IMR-90 (cell line): ENCODE measurements at regions not wholly inside any gene's neighbourhood (a gene's known extent, or its start where the extent isn't known, plus 50 kb on each side); places are given as distances from the start of the nearest gene placed in this dataset.

Experiments used
- ATAC-seq: fragments of 200-7000 bp; cut with Tn5 transposase; 2 replicates; pipeline ENCODE4 v1.9.1; 2020; ENCODE audit warnings: low read depth, mild to moderate bottlenecking, moderate library complexity
- BruUV-seq: library from RNA; stranded (reverse); fragments of 400-500 nt; replicated peaks from 2 replicates; lab custom pipeline; 2021; lab: Mats Ljungman, UMichigan
- CTCF ChIA-PET: fragments of 300-600 bp; formaldehyde crosslinking; extraction: SDS; loops from one replicate; lab custom pipeline; 2021; ENCODE audit warnings: antibody characterized with exemption; lab: Yijun Ruan, JAX
- POLR2A ChIA-PET: fragments of 300-600 bp; sonication (Branson Sonifier 250); formaldehyde crosslinking; loops from one replicate; lab custom pipeline; 2022; ENCODE audit warnings: antibody characterized with exemption; ENCODE audit not compliant: unreplicated experiment; lab: Charles Lee
- DNase-seq: peaks from one replicate; pipeline ENCODE4 v3.0.0; 2013
- H2AFZ ChIP-seq: replicated peaks from 2 replicates; pipeline ENCODE3; 2013; ENCODE audit warnings: low read length, mild to moderate bottlenecking; ENCODE audit not compliant: poor library complexity
- H2AK5ac ChIP-seq: 2 replicates; pipeline ENCODE4 v1.6.1; 2013; ENCODE audit warnings: low read depth, low read length, inconsistent platforms
- H2AK9ac ChIP-seq: replicated peaks from 2 replicates; pipeline ENCODE3; 2013; ENCODE audit warnings: mild to moderate bottlenecking, low read depth, low read length, moderate library complexity; ENCODE audit not compliant: poor library complexity
- H2BK120ac ChIP-seq: 2 replicates; pipeline ENCODE4 v1.6.1; 2013; ENCODE audit warnings: low read depth, low read length, inconsistent platforms
- H2BK15ac ChIP-seq: 3 replicates; pipeline ENCODE4 v1.6.1; 2013; ENCODE audit warnings: low read depth, low read length, inconsistent platforms
- H2BK20ac ChIP-seq: 2 replicates; pipeline ENCODE4 v1.6.1; 2013; ENCODE audit warnings: low read depth, mild to moderate bottlenecking, inconsistent platforms, low read length, moderate library complexity
- H2BK5ac ChIP-seq: 2 replicates; pipeline ENCODE4 v1.6.1; 2013; ENCODE audit warnings: mild to moderate bottlenecking, low read depth, low read length, inconsistent platforms; ENCODE audit not compliant: poor library complexity, severe bottlenecking
- H3K14ac ChIP-seq: replicated peaks from 2 replicates; pipeline ENCODE4 v1.6.1; 2013; ENCODE audit warnings: low read depth, low read length, inconsistent platforms
- H3K18ac ChIP-seq: 2 replicates; pipeline ENCODE4 v1.6.1; 2013; ENCODE audit warnings: low read depth, low read length, control low read depth
- H3K23ac ChIP-seq: 2 replicates; pipeline ENCODE4 v1.6.1; 2013; ENCODE audit warnings: low read depth, low read length, inconsistent platforms
- H3K27ac ChIP-seq: 2 replicates; pipeline ENCODE4 v1.5.1; 2013; ENCODE audit warnings: mild to moderate bottlenecking, control low read depth, low read length; ENCODE audit not compliant: insufficient read depth
- H3K27me3 ChIP-seq: 2 replicates; pipeline ENCODE4 v1.6.1; 2013; ENCODE audit warnings: low read length; ENCODE audit not compliant: control insufficient read depth, insufficient read depth
- H3K36me3 ChIP-seq: 2 replicates; pipeline ENCODE4 v1.6.1; 2013; ENCODE audit warnings: low read length, mixed read lengths; ENCODE audit not compliant: control insufficient read depth, insufficient read depth
- H3K4ac ChIP-seq: 2 replicates; pipeline ENCODE4 v1.6.1; 2013; ENCODE audit warnings: low read depth, low read length, inconsistent platforms
- H3K4me1 ChIP-seq: 2 replicates; pipeline ENCODE4 v1.6.1; 2013; ENCODE audit warnings: low read length, mixed read lengths; ENCODE audit not compliant: control insufficient read depth, insufficient read depth
- H3K4me2 ChIP-seq: 2 replicates; pipeline ENCODE4 v1.6.1; 2013; ENCODE audit warnings: low read depth, mild to moderate bottlenecking, control low read depth, low read length, moderate library complexity
- H3K4me3 ChIP-seq: 2 replicates; pipeline ENCODE4 v1.5.1; 2013; ENCODE audit warnings: low read depth, mild to moderate bottlenecking, control low read depth, low read length, moderate library complexity; ENCODE audit not compliant: insufficient read depth
- H3K56ac ChIP-seq: 2 replicates; pipeline ENCODE4 v1.6.1; 2013; ENCODE audit warnings: low read length, inconsistent platforms; ENCODE audit not compliant: insufficient read depth; ENCODE audit errors: extremely low read depth
- H3K79me1 ChIP-seq, 2 experiments: 2 replicates each; pipeline ENCODE4 v1.6.1; 2013; ENCODE audit warnings: low read length in 2 of 2, inconsistent platforms in 1 of 2, low read depth in 1 of 2
- H3K9ac ChIP-seq: 2 replicates; pipeline ENCODE4 v1.6.1; 2013; ENCODE audit warnings: low read depth, low read length, control low read depth
- H3K9me1 ChIP-seq: 2 replicates; pipeline ENCODE4 v1.6.1; 2013; ENCODE audit warnings: low read length, inconsistent platforms; ENCODE audit not compliant: insufficient read depth
- H3K9me3 ChIP-seq: 2 replicates; pipeline ENCODE4 v1.6.1; 2013; ENCODE audit warnings: low read length; ENCODE audit not compliant: control insufficient read depth, insufficient read depth
- H4K20me1 ChIP-seq: 2 replicates; pipeline ENCODE4 v1.6.1; 2013; ENCODE audit warnings: low read length, inconsistent platforms; ENCODE audit not compliant: insufficient read depth
- H4K5ac ChIP-seq: 2 replicates; pipeline ENCODE4 v1.6.1; 2013; ENCODE audit warnings: mild to moderate bottlenecking, low read depth, low read length, control low read depth
- H4K8ac ChIP-seq, 2 experiments: 2 replicates each; pipeline ENCODE4 v1.6.1; 2013; ENCODE audit warnings: low read depth in 2 of 2, low read length in 2 of 2, control low read depth in 1 of 2, inconsistent platforms in 1 of 2
- H4K91ac ChIP-seq: 2 replicates; pipeline ENCODE4 v1.6.1; 2013; ENCODE audit warnings: low read depth, low read length, inconsistent platforms; ENCODE audit not compliant: insufficient read depth
- CHD1 ChIP-seq: IDR thresholded peaks from 2 replicates; pipeline ENCODE4 v1.6.1; 2012; ENCODE audit warnings: low read depth, low read length, improper control_type of control experiment
- MAFK ChIP-seq: IDR thresholded peaks from 2 replicates; pipeline ENCODE4 v1.6.1; 2012; ENCODE audit warnings: low read depth, low read length, improper control_type of control experiment
- MAZ ChIP-seq: IDR thresholded peaks from 2 replicates; pipeline ENCODE4 v1.6.1; 2012; ENCODE audit warnings: low read depth, mild to moderate bottlenecking, low read length, improper control_type of control experiment, moderate library complexity, borderline replicate concordance
- NFE2L2 ChIP-seq: fragments of 150-350 bp; IDR thresholded peaks from 2 replicates; pipeline ENCODE4 v1.6.1; 2016; ENCODE audit warnings: low read depth, mild to moderate bottlenecking, low read length
- POLR2A ChIP-seq: IDR thresholded peaks from 2 replicates; pipeline ENCODE4 v1.6.1; 2012; ENCODE audit warnings: mild to moderate bottlenecking, low read depth, low read length
- WGBS, 2 experiments: methylation state at CpG; one replicate each; pipeline versions ENCODE4 v1.1.5 to v1.1.7; 2013; ENCODE audit warnings: missing lambda C conversion rate in 2 of 2; ENCODE audit not compliant: insufficient read length in 1 of 2; ENCODE audit errors: extremely low coverage in 2 of 2; 5-methylcytosine and 5-hydroxymethylcytosine counted together
- dilution Hi-C: fragments of 300-500 bp; cut with HindIII; formaldehyde crosslinking; loops from one replicate; pipeline ENCODE4 v1.14.3; 2018; ENCODE audit warnings: low sequenced_read_pairs; ENCODE audit not compliant: unreplicated experiment
- in situ Hi-C: fragments of 300-500 bp; cut with MboI; formaldehyde crosslinking; loops from 3 replicates; pipeline ENCODE4 v1.14.3; 2019; ENCODE audit warnings: low sequenced_read_pairs, inconsistent platforms, mixed read lengths
- intact Hi-C: fragments of 100-400 bp; cut with micrococcal nuclease; formaldehyde crosslinking; loops from 2 replicates; pipeline ENCODE4 v1.10.0; 2022

GRCh38 chr1:194707074-194707473 is 1520.7 kb upstream of the B3GALT2 start:
- intact Hi-C loops, result no loop called here
- no peak overlapping the region for H3K18ac ChIP-seq
- in situ Hi-C loops, result no loop called here
- no peak overlapping the region for H3K4ac ChIP-seq
- H2BK20ac ChIP-seq, result no peak overlapping the region
- ChIA-PET POLR2A (no interaction called here), CTCF (no interaction called here)
- H4K20me1 ChIP-seq, result no peaks in the 10 kb centered on the region
- TF ChIP-seq MAZ (no peak), MAFK (0 out of 2 replicates have a peak, but pooled peaks have one; percentile 35), CHD1 (no peak), POLR2A (no peak), NFE2L2 (no peak)
- no peak overlapping the region for H3K23ac ChIP-seq
- no CpG with 5 or more reads among the region's 6 CpGs for WGBS, 2 experiments
- no peak overlapping the region for H4K8ac ChIP-seq
- H2BK120ac ChIP-seq, result no peak overlapping the region
- H3K56ac ChIP-seq, result no peak overlapping the region
- no peak overlapping the region for H4K91ac ChIP-seq
- no peak overlapping the region for H3K14ac ChIP-seq
- no peaks in the 10 kb centered on the region for H3K36me3 ChIP-seq
- H4K5ac ChIP-seq, result no peak overlapping the region
- H3K27me3 ChIP-seq, result no peaks in the 10 kb centered on the region
- no peaks in the 10 kb centered on the region for H3K9me3 ChIP-seq
- no peak overlapping the region for H3K9ac ChIP-seq
- no peaks in the 10 kb centered on the region for H3K4me1 ChIP-seq
- H2AK9ac ChIP-seq, result no peak overlapping the region
- no peak for DNase-seq
- ATAC-seq, result no peak
- no peak overlapping the region for H3K4me3 ChIP-seq
- H2AFZ ChIP-seq, result no peak overlapping the region
- no peak overlapping the region for H3K27ac ChIP-seq
- no peak overlapping the region for H2BK15ac ChIP-seq
- H3K9me1 ChIP-seq, result no peaks in the 10 kb centered on the region
- no TSS peak for BruUV-seq
- no peaks in the 10 kb centered on the region for H3K79me1 ChIP-seq
- no peak overlapping the region for H2BK5ac ChIP-seq
- dilution Hi-C loops, result no loop called here
- H3K4me2 ChIP-seq, result no peak overlapping the region
- no peak overlapping the region for H2AK5ac ChIP-seq
